Esophagus muscularis mucosa (tissue), 4 donors: ENCODE measurements at regions not wholly inside any gene's neighbourhood (a gene's known extent, or its start where the extent isn't known, plus 50 kb on each side); places are given as distances from the start of the nearest gene placed in this dataset.

Source experiments
- DNase-seq: peaks from one replicate; pipeline ENCODE4 v3.0.0-alpha.2; 2017; ENCODE audit errors: extremely low spot score
- H3K27ac ChIP-seq, 4 donors: fragments of 200-600 bp; sonication (generic); replicated peaks in 1 of 4; 1 replicate in 3 of 4; 2 replicates in 1 of 4; pipeline ENCODE4 v1.5.1; 2016 to 2019; ENCODE audit warnings: mild to moderate bottlenecking in 1 of 4
- H3K27me3 ChIP-seq, 4 donors: fragments of 200-600 bp; sonication (generic); one replicate each; pipeline versions ENCODE4 v1.5.1 to v1.6.0; 2016 to 2019
- H3K36me3 ChIP-seq, 4 donors: fragments of 200-600 bp; sonication (generic); one replicate each; pipeline ENCODE4 v1.5.1; 2016 to 2019
- H3K4me1 ChIP-seq, 4 donors: fragments of 200-600 bp; sonication (generic); one replicate each; pipeline ENCODE4 v1.5.1; 2016 to 2019
- H3K4me3 ChIP-seq, 4 donors: fragments of 200-600 bp; sonication (generic); 1 replicate in 2 of 4; 2 replicates in 2 of 4; pipeline ENCODE4 v1.5.1; 2016 to 2019; ENCODE audit warnings: mild to moderate bottlenecking in 4 of 4, moderate library complexity in 1 of 4
- H3K9me3 ChIP-seq, 4 donors: fragments of 200-600 bp; sonication (generic); 1 replicate in 3 of 4; 2 replicates in 1 of 4; pipeline ENCODE4 v1.5.1; 2016 to 2019
- EP300 ChIP-seq: sonication (generic); formaldehyde crosslinking; IDR thresholded peaks from one replicate; pipeline ENCODE4 v1.6.1; 2017; ENCODE audit warnings: antibody characterized with exemption
- POLR2A ChIP-seq: fragments of 450-650 bp; IDR thresholded peaks from one replicate; pipeline ENCODE4 v1.6.1; 2017; ENCODE audit warnings: antibody characterized with exemption, moderate library complexity, mild to moderate bottlenecking, low read depth
- POLR2AphosphoS5 ChIP-seq, 2 donors: sonication (generic); formaldehyde crosslinking; IDR thresholded peaks; one replicate each; pipeline ENCODE4 v1.6.1; 2017; ENCODE audit warnings: antibody characterized with exemption in 2 of 2
- WGBS: methylation state at CpG from one replicate; pipeline ENCODE4 v1.1.5; 2018; 5-methylcytosine and 5-hydroxymethylcytosine counted together
- intact Hi-C: fragments of 100-400 bp; cut with DNase I; formaldehyde crosslinking; loops from one replicate; pipeline ENCODE4 v1.15.1; 2023
- TF ChIP-seq, protein P1 (sequence below), 3 experiments: fragments of 200-600 bp in 2 of 3; fragments of 450-650 bp in 1 of 3; sonication (generic) in 2 of 3; IDR thresholded peaks; one replicate each; pipeline ENCODE4 v1.5.1; 2017 to 2019; ENCODE audit warnings: antibody characterized with exemption in 3 of 3, mild to moderate bottlenecking in 2 of 3, moderate library complexity in 1 of 3

DNA sequence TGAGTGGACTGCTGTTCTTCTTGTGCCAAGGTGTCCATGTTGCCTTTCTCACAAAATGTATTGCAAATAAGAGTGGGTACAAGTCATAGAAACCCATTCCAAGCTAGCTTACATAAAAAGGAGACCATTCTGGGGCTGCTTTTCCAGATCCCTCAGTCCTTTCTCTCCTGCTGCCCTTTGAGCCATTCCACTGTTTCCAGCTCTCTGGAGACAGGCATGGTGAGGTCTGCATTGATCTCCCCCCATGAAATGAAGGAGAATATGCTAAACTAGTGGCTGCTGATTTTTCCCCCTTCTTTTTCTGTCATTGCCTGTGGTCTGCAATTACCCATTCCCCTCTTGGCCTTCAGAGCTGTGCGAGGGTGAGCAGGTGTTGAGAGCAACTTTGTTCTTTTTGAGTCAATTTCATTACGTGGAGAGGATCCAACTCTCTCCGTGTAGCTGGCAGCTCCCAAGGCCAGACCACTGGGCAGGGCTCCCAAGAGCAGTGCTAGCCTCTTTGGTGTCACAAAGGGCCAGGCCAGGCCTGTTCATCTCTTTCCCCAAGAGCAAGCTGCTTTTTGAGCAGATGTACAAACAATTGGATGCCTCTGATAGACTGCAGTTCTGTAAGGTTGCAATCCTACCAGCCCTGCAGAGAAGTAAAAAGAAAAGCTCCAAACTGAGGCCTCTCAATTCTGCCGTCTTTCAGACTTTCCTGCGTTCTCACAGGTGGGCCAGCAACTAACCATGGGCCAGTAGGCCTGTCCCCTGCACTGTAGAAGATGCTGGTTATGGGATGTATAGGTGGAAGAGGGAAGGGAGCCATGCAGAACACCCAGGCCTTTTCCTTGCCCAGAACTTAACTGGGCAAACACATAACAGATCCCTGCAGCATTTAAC is 96.1 kb upstream of the ARMC2 start:
- no peak overlapping the region for H3K4me3 ChIP-seq
- no peaks in the 10 kb centered on the region for H3K36me3 ChIP-seq
- 80% methylated on average over 5 of the region's 5 CpGs for WGBS
- DNase-seq = no peak
- no peaks in the 10 kb centered on the region for H3K27me3 ChIP-seq
- no peak overlapping the region for H3K27ac ChIP-seq
- H3K4me1 ChIP-seq = peaks cover 9 to 14% (median 9%) of the 10 kb centered on the region in 4 donors
- no peaks in the 10 kb centered on the region for H3K9me3 ChIP-seq
- intact Hi-C loops = no loop called here
- TF ChIP-seq, protein P1, sequence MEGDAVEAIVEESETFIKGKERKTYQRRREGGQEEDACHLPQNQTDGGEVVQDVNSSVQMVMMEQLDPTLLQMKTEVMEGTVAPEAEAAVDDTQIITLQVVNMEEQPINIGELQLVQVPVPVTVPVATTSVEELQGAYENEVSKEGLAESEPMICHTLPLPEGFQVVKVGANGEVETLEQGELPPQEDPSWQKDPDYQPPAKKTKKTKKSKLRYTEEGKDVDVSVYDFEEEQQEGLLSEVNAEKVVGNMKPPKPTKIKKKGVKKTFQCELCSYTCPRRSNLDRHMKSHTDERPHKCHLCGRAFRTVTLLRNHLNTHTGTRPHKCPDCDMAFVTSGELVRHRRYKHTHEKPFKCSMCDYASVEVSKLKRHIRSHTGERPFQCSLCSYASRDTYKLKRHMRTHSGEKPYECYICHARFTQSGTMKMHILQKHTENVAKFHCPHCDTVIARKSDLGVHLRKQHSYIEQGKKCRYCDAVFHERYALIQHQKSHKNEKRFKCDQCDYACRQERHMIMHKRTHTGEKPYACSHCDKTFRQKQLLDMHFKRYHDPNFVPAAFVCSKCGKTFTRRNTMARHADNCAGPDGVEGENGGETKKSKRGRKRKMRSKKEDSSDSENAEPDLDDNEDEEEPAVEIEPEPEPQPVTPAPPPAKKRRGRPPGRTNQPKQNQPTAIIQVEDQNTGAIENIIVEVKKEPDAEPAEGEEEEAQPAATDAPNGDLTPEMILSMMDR (IDR thresholded peaks at IDR 0.05) = no peak
- TF ChIP-seq EP300 (no peak), POLR2AphosphoS5 (IDR thresholded peaks at IDR 0.05) (no peak), POLR2A (no peak)

DNA sequence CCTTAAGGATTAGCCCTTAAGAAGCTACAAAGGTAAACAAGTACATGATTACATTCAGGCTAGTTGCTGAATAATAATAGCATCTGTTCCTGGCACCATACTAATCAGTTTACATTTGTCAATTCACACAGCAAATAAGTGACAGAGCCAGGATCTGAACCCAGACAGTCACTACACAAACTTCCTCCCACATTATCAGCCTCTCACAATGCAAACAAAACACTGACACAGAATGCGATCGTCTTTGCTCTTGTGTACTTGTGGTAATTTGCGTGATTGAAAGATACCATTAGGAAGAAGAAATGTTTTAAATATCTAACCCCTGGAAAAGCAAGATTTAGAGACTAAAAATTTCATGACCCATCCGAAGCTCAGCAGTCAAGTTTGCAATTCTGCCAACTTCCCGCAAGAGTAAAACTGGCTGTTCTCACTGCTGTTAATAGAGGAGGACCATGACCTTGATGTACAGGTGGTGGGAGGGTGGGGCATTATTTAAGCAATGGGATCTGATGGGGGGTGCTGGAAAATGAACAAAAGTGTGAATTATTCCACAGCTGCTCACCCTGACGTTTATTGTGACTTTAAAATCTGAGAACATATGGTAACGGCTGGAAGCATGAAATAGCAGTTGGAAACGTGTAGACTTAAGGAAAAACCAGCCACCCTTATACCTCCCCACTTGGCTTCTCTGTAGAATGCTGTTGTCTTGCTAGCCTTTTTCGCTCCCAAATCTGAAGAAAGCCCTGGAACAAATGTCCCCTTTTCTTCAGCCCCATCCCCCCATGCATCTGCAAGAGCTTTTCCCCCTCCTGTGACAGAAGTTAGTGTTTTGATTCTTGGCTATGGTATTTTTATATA is 95.3 kb upstream of the ARMC2 start:
- peaks cover 9 to 14% (median 9%) of the 10 kb centered on the region in 4 donors for H3K4me1 ChIP-seq
- no peaks in the 10 kb centered on the region for H3K9me3 ChIP-seq
- DNase-seq = no peak
- no peaks in the 10 kb centered on the region for H3K36me3 ChIP-seq
- TF ChIP-seq, protein P1 (IDR thresholded peaks at IDR 0.05) = no peak
- no peak for TF ChIP-seq POLR2A
- no peak for TF ChIP-seq EP300
- no peak for TF ChIP-seq POLR2AphosphoS5 (IDR thresholded peaks at IDR 0.05)
- intact Hi-C loops = no loop called here
- no peak overlapping the region for H3K4me3 ChIP-seq
- WGBS = 88% methylated on average over 9 of the region's 9 CpGs
- no peak overlapping the region for H3K27ac ChIP-seq
- no peaks in the 10 kb centered on the region for H3K27me3 ChIP-seq

DNA sequence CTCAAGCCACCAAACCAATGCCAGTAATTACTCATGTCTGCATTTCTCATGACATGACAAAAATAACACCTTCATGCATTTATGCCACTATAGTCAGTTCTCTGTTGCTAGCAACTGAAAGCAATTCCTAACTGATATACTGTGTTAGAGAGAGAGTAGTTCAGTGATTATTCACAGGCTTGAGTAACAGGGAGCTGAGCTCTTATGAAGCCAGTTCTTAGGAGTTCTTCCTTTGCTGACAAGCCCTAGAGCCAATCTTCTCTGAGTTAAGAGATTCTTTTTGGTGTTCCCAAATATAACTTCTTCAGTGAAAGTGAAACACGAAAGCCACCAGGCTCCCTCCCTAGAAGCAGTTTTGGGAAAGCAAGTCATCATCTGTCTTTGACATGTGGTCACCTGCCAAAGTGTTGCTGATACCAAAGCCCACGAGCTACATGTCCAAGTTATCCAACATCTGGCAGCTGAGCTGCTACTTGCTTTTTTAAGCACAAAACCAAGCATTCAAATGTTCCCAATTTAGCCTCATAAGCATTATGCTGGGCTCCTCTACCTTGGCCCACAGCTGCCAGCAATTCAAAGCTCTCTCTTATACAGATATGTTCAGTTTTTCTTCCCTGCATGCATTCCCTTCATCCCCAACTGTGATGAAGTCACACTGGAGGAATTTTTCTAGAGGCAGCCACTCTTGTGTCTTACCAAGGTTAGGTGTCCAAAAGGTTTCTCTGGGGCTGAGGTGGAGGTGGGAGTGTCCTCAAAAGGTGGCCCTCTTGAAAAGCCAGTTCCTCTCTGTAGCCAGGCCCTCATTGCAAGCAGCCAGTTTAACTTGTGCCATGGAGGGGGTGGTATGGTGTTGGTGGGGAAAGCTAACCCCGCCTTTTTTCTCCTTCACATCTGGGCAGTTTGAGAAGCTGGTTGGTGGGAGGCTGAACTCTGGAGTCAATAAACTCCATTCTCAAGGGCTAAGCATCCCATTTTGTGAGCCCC is 92.7 kb upstream of the ARMC2 start:
- 59% methylated on average over 3 of the region's 3 CpGs for WGBS
- no peak for DNase-seq
- intact Hi-C loops = no loop called here
- Histone ChIP-seq H3K27ac (peak overlapping the region in 1 of 4 donors; percentile 23), H3K36me3 (no peaks in the 10 kb centered on the region), H3K27me3 (no peaks in the 10 kb centered on the region), H3K9me3 (no peaks in the 10 kb centered on the region), H3K4me3 (no peak overlapping the region), H3K4me1 (peaks cover 9 to 14% (median 10%) of the 10 kb centered on the region in 4 donors)
- TF ChIP-seq POLR2AphosphoS5 (IDR thresholded peaks at IDR 0.05) (no peak), EP300 (no peak), POLR2A (no peak)
- TF ChIP-seq, protein P1 (IDR thresholded peaks at IDR 0.05) = no peak

DNA sequence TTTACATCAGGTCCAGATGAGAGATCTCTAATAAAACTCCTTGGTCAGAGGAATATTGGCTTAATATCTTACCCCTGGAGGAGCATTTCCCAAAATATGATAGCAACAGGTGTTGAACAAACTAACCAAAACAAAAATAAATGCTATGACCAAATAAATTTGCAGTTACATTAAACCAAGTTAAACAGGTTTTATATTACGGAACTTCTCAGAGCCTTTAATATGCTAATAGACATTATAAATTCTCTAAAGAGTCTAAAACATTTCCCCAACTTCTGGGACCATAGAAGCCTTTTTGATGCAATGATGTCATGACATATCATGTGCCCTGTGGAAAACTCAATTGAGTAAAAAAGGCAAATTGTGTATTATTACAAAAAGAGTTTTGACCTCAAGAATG is 90.9 kb upstream of the ARMC2 start:
- no peak for TF ChIP-seq POLR2A
- no peak for TF ChIP-seq EP300
- TF ChIP-seq, protein P1 (IDR thresholded peaks at IDR 0.05) = no peak
- TF ChIP-seq POLR2AphosphoS5 (IDR thresholded peaks at IDR 0.05) = no peak
- Histone ChIP-seq H3K27ac (no peak overlapping the region), H3K9me3 (no peaks in the 10 kb centered on the region), H3K4me1 (peaks cover 9 to 11% (median 10%) of the 10 kb centered on the region in 4 donors), H3K4me3 (no peak overlapping the region), H3K27me3 (no peaks in the 10 kb centered on the region), H3K36me3 (no peaks in the 10 kb centered on the region)
- intact Hi-C loops = no loop called here
- no peak for DNase-seq
- WGBS = 97% methylated on average over 1 of the region's 1 CpG
